ENCODE measurements at regions not wholly inside any gene's neighbourhood (a gene's known extent, or its start where the extent isn't known, plus 50 kb on each side); places are given as distances from the start of the nearest gene placed in this dataset.

DNA sequence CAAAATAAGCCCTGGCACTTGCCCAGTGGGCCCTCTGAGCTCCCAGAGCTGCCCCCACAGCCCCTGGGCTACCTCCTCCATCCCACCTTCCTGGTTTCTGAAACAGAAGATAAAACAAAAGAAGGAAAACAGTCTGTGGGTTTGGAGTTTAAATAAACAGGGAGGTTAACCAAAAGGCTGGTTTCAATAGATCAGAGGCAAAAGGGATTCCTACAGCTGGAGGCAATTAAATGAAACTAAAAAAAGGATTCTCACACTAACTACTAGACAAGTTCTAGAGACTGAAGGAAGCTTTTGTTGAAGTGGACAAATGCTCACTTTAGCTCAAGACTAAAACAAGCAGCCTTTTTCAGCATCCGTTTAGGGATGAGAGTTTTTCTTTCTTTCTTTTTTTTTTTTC is 569.8 kb downstream of the FGF9 start (continued):
- TF ChIP-seq, protein P1, sequence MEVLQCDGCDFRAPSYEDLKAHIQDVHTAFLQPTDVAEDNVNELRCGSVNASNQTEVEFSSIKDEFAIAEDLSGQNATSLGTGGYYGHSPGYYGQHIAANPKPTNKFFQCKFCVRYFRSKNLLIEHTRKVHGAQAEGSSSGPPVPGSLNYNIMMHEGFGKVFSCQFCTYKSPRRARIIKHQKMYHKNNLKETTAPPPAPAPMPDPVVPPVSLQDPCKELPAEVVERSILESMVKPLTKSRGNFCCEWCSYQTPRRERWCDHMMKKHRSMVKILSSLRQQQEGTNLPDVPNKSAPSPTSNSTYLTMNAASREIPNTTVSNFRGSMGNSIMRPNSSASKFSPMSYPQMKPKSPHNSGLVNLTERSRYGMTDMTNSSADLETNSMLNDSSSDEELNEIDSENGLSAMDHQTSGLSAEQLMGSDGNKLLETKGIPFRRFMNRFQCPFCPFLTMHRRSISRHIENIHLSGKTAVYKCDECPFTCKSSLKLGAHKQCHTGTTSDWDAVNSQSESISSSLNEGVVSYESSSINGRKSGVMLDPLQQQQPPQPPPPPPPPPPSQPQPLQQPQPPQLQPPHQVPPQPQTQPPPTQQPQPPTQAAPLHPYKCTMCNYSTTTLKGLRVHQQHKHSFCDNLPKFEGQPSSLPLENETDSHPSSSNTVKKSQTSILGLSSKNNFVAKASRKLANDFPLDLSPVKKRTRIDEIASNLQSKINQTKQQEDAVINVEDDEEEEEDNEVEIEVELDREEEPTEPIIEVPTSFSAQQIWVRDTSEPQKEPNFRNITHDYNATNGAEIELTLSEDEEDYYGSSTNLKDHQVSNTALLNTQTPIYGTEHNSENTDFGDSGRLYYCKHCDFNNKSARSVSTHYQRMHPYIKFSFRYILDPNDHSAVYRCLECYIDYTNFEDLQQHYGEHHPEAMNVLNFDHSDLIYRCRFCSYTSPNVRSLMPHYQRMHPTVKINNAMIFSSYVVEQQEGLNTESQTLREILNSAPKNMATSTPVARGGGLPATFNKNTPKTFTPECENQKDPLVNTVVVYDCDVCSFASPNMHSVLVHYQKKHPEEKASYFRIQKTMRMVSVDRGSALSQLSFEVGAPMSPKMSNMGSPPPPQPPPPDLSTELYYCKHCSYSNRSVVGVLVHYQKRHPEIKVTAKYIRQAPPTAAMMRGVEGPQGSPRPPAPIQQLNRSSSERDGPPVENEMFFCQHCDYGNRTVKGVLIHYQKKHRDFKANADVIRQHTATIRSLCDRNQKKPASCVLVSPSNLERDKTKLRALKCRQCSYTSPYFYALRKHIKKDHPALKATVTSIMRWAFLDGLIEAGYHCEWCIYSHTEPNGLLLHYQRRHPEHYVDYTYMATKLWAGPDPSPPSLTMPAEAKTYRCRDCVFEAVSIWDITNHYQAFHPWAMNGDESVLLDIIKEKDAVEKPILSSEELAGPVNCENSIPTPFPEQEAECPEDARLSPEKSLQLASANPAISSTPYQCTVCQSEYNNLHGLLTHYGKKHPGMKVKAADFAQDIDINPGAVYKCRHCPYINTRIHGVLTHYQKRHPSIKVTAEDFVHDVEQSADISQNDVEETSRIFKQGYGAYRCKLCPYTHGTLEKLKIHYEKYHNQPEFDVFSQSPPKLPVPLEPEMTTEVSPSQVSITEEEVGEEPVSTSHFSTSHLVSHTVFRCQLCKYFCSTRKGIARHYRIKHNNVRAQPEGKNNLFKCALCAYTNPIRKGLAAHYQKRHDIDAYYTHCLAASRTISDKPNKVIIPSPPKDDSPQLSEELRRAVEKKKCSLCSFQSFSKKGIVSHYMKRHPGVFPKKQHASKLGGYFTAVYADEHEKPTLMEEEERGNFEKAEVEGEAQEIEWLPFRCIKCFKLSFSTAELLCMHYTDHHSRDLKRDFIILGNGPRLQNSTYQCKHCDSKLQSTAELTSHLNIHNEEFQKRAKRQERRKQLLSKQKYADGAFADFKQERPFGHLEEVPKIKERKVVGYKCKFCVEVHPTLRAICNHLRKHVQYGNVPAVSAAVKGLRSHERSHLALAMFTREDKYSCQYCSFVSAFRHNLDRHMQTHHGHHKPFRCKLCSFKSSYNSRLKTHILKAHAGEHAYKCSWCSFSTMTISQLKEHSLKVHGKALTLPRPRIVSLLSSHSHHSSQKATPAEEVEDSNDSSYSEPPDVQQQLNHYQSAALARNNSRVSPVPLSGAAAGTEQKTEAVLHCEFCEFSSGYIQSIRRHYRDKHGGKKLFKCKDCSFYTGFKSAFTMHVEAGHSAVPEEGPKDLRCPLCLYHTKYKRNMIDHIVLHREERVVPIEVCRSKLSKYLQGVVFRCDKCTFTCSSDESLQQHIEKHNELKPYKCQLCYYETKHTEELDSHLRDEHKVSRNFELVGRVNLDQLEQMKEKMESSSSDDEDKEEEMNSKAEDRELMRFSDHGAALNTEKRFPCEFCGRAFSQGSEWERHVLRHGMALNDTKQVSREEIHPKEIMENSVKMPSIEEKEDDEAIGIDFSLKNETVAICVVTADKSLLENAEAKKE (CRISPR knock-in tag; IDR thresholded peaks at IDR 0.05): no peak
- no peak for TF ChIP-seq JUNB (IDR thresholded peaks at IDR 0.05; ENCODE audit: unreplicated experiment)

DNA sequence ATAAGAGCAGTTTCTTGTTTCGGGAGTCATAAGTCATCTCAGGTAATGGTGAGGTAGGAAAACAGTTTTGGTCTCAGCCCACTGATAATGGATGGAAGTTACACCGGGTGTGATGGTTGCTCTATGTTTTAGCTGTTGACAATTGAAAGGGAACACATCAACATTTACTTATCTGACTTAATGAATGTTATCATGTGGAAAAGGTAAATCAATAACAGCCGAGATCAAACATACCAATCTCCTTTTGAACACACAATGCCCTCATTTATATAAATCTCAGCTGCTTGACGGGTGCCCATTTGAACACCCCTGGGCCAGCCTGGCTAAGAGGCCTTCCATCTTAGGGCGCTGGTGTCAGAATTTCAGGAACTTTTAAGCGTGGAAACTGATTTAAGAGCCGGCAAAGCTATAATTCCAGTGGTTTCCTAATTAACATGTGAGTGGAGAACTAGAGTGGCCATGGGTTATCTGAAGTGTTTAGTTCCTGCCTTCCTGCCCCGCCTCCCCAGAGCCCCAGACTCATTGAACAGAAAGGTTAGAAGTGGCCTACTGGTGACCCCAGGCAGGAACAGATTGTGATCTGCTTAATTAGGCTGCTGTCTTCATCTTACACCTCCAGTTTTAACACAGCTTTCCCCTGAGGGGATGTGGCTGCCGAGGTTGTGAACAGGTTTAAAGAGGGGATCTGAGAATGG is 572.7 kb downstream of the FGF9 start:
- no peaks in the 10 kb centered on the region for H3F3A ChIP-seq (replicated peaks; ENCODE audit: low read depth)
- Mint-ChIP-seq H3K9me3 (no peaks in the 10 kb centered on the region), H3K27ac (no peak overlapping the region), H3K27me3 (ENCODE audit: insufficient read depth, low read depth, poor library complexity) (no peaks in the 10 kb centered on the region), H3K36me3 (ENCODE audit: low read depth) (no peaks in the 10 kb centered on the region), H3K4me1 (peaks cover 22% of the 10 kb centered on the region), H3K4me3 (no peak overlapping the region)
- H2AFZ ChIP-seq: no peak overlapping the region
- H3K36me3 ChIP-seq (ENCODE audit: insufficient read depth): no peaks in the 10 kb centered on the region
- H3K4me3 ChIP-seq: no peak overlapping the region
- no peak overlapping the region for H3K4me2 ChIP-seq
- ATAC-seq: no peak
- 0 out of 2 replicates have a peak, but pooled peaks cover 6% of the 10 kb centered on the region for H3K79me2 ChIP-seq (replicated peaks; ENCODE audit: insufficient read depth)
- no peaks in the 10 kb centered on the region for H3K9me2 ChIP-seq (ENCODE audit: insufficient read depth)
- H3K27me3 ChIP-seq (ENCODE audit: insufficient read depth): no peaks in the 10 kb centered on the region
- no peaks in the 10 kb centered on the region for H4K20me1 ChIP-seq (replicated peaks; ENCODE audit: insufficient read depth)
- peaks cover 4% of the 10 kb centered on the region; the same call in 1 of the 2 replicates for H3K4me1 ChIP-seq (ENCODE audit: insufficient read depth)
- DNase-seq (ENCODE audit: low spot score): no peak
- H3K27ac ChIP-seq (ENCODE audit: low read depth): no peak overlapping the region
- TF ChIP-seq, protein P1 (CRISPR knock-in tag; IDR thresholded peaks at IDR 0.05): no peak
- no peak for TF ChIP-seq JUNB (IDR thresholded peaks at IDR 0.05; ENCODE audit: unreplicated experiment)
- TF ChIP-seq, protein P2, sequence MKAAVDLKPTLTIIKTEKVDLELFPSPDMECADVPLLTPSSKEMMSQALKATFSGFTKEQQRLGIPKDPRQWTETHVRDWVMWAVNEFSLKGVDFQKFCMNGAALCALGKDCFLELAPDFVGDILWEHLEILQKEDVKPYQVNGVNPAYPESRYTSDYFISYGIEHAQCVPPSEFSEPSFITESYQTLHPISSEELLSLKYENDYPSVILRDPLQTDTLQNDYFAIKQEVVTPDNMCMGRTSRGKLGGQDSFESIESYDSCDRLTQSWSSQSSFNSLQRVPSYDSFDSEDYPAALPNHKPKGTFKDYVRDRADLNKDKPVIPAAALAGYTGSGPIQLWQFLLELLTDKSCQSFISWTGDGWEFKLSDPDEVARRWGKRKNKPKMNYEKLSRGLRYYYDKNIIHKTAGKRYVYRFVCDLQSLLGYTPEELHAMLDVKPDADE (IDR thresholded peaks at IDR 0.05): no peak

All from GM23338 (cell line).